Jurkat, Clone E6-1 (cell line): ENCODE measurements at regions not wholly inside any gene's neighbourhood (a gene's known extent, or its start where the extent isn't known, plus 50 kb on each side); places are given as distances from the start of the nearest gene placed in this dataset.
"Not testable (repeated sequence)": the region's sequence is repeated elsewhere in the genome, so short reads cannot be mapped to it uniquely, and the experiment has no call there.

Experiments
- DNase-seq: peaks from one replicate; pipeline ENCODE4 v3.0.0-alpha.2; 2011; ENCODE audit warnings: low read depth, low spot score
- H3K4me3 ChIP-seq: 2 replicates; pipeline ENCODE4 v1.5.1; 2011; ENCODE audit warnings: mild to moderate bottlenecking, low read length, control low read depth, moderate library complexity

DNA sequence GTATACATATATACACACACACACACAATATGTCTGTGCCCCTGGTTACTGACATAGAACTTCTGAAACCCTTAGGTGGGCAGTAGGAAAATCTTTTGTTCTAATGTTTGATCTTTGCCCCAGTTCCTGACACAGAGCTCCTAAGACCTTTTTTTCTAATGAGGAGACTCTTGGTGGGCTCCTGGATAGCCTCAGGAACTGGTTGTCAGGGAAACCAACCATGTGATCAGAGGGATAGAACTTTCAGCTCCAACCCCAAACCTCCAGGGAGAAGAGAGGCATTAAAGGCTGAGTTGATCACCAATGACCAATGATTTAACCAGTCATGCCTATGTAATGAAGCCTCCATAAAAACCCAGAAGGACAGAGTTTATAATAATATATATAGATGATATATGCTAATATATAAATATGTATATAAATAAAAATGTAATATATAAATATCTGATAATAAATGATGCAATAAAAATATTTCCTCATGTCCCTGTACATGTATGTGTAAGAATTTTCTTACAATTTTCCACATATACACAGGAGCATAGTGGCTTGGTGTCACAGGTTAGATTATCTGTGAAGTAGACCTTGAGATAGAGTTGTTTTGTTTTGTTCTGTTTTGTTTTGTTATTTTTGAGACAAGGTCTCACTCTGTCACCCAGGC, 93.3 kb downstream of the GPX5 start:
- DNase-seq, result no peak
- no peak overlapping the region for H3K4me3 ChIP-seq

DNA sequence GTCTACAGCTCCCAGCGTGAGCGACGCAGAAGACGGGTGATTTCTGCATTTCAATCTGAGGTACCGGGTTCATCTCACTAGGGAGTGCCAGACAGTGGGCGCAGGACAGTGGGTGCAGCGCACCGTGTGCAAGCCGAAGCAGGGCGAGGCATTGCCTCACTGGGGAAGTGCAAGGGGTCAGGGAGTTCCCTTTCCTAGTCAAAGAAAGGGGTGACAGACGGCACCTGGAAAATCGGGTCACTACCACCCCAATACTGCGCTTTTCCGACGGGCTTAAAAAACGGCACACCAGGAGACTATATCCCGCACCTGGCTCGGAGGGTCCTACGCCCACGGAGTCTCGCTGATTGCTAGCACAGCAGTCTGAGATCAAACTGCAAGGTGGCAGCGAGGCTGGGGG, 95.6 kb downstream of the GPX5 start:
- H3K4me3 ChIP-seq, result 0 out of 2 replicates have a peak overlapping the region, but pooled peaks have one; percentile 16
- DNase-seq, result not testable (repeated sequence)

DNA sequence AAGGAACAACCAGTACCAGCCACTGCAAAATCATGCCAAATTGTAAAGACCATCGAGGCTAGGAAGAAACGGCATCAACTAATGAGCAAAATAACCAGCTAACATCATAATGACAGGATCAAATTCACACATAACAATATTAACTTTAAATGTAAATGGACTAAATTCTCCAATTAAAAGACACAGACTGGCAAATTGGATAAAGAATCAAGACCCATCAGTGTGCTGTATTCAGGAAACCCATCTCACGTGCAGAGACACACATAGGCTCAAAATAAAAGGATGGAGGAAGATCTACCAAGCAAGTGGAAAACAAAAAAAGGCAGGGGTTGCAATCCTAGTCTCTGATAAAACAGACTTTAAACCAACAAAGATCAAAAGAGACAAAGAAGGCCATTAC, 97.6 kb downstream of the GPX5 start:
- DNase-seq, H3K4me3 ChIP-seq: not testable (repeated sequence)

DNA sequence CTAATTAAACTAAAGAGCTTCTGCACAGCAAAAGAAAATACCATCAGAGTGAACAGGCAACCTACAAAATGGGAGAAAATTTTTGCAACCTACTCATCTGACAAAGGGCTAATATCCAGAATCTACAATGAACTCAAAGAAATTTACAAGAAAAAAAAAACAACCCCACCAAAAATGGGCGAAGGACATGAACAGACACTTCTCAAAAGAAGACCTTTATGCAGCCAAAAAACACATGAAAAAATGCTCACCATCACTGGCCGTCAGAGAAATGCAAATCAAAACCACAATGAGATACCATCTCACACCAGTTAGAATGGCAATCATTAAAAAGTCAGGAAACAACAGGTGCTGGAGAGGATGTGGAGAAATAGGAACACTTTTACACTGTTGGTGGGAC, 100.7 kb downstream of the GPX5 start:
- H3K4me3 ChIP-seq, DNase-seq: not testable (repeated sequence)

DNA sequence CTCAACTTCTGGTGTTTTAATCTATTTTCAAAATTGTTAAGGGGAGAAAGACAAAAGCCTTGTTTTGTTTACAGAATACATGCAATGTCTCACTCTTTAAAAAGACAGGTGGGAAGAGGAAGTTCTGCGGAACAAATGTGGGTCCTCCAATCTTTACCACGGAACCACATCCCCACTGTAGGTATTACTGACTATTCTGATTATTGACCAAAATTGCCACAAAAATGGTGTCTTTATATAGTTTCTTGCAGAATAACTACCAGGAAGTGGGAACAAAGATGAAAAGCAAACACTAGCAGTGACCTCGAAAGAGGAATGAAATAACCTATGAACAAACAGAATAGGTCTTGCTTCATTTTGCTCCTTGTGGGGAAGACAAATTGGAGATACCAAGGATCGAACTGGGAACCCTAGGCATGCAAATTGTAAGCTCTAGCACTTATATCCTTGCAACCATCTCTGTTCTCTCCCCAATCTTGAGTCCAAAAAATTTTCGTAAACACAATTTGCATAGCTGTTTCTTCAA, 106.7 kb downstream of the GPX5 start:
- DNase-seq, result peak; percentile 87
- H3K4me3 ChIP-seq, result no peak overlapping the region

DNA sequence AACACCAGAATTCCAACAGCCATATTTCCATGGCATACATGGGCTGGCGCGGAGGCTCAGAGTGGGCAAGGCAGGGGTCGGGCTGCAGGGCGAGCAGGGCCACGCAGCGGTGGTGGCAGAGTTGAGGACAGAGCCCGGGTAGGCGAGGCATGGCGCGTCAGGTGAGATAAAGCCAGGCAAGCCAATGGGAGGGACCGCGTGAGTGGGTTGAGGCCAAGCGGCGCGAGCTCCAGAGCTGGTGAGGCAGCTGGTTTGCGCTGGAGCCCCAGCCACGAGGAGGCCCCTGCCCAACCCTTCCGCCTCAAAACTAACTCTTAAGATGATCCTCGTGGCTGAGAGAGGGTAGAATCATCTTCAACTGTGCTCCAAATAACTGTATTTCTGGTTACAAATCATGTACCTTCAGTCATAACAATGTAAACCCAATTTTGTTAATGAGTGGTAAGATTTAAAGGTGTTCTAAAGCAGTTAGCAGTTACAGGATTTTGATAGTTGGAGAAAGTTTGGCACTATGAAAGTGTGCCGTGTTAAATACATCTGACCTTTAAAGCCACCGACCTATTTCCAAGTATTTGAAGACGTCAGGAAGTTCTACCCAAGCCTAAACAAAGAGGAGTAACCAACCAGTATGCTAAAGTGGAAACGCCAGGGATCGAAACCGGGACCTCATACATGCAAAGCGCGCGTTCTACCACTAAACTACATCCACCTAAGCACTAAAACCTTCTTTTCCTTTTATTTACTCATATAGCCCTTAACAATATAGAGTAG, 107.9 kb downstream of the GPX5 start:
- DNase-seq, result no peak

DNA sequence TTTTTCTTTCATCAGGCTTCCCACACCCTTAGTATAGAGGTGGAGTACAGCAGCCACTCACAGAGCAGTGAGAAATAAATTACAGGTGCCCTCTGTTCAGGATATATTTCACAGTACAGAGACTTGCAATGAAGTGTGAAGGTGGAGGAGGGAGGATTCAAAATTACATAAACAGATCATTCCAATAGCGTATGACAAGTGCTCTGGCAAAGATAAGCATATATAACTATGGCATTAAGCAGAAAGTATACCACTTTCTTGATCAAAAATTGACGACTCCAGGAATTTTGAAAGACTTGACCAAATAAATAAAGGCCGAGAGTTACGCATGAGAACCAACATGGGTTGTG, 108.7 kb downstream of the GPX5 start:
- DNase-seq, result no peak
- no peak overlapping the region for H3K4me3 ChIP-seq

More for the DNA sequence above, 107.9 kb downstream of the GPX5 start:
- H3K4me3 ChIP-seq, result no peak overlapping the region

DNA sequence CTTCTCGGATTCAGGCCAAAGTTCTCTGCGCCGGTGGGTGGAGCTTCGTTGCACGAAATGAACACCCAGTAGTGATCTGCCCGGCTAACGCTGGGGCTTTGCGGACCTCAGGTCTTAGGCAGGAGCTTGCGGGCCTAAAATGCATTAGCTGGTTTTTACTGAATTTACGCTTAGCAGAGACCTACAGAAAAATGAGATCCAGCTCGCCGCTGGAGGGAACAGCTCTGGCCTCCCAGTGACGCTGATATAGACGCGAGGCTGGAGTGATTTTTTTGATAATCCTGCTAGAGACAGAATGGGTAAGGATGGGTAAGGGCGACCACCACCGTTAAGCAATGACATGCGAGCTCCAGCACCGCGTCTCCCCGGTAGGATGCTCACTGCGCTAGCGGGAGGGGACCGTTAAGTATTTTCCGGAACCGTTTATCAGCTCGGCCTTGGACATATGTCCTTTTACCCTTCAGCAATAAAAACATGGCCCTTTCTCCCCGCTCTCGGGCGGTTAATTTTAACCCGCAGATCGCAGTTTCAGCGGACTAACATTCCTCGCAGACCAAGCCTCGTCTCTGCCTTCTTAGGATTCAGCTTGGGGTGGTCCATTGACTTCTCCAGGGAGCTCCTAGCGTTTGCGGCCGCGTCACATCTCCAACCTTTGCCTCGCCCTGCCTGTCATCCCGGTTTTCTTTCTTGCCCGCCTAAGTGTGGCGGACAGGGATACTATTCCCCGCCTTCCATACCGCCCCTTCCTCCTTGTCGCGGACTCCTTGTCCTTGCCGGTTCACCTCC, 109.3 kb downstream of the GPX5 start:
- no peak for DNase-seq
- no peak overlapping the region for H3K4me3 ChIP-seq

DNA sequence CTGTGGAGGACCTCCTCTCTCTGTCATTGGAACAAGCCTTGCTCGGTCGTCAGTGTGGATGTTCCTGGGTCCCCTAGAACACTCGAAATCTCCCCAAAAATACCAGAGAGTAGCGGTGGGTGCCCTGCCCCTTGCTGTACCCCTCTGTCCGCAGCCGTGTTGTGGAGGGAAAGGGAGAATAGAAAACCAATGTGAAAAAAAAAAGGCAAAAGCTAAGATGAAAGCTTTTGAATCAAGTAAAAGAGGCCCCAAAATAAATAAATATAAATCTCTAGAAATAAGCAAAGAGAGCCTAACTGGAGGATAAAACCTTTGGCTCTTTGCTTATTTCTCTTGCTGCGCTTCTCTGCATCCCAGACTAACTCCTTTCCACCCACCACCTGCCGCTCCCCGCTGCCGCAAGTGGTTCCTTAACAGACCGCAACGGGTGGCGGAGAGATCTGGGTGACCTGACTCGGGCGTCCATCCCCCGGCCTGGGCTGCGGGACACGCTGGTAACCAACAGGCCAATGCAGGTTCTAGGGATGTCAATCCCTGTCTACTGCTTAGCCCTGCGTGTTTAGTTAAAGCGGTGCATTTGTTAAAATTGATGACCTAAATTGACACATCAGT, 110.0 kb downstream of the GPX5 start:
- DNase-seq, result no peak
- H3K4me3 ChIP-seq, result no peak overlapping the region

DNA sequence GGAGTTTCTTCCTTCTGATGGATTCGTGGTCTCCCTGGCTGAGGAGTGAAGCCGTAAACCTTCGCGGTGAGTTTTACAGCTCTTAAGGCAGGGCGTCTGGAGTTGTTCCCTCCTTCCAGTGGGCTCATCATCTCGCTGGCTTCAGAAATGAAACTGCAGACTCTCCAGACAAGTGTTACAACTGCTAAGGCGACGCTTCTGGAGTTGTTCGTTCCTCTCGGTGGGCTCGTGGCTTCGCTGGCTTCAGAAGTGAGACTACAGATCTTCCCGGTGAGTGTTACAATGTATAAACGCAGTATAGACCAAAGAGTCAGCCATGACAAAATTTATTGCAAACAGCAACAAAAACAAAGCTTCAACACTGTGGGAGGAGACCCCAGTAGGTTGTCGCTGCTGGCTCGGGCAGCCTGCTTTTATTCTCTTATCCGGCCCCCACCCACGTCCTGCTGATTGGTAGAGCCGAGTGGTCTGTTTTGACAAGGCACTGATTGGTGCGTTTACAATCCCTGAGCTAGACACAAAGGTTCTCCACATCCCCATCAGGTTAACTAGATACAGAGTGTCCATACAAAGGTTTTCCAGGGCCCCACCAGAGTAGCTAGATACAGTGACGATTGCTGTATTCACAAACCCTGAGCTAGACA, 113.2 kb downstream of the GPX5 start:
- no peak overlapping the region for H3K4me3 ChIP-seq
- no peak for DNase-seq

DNA sequence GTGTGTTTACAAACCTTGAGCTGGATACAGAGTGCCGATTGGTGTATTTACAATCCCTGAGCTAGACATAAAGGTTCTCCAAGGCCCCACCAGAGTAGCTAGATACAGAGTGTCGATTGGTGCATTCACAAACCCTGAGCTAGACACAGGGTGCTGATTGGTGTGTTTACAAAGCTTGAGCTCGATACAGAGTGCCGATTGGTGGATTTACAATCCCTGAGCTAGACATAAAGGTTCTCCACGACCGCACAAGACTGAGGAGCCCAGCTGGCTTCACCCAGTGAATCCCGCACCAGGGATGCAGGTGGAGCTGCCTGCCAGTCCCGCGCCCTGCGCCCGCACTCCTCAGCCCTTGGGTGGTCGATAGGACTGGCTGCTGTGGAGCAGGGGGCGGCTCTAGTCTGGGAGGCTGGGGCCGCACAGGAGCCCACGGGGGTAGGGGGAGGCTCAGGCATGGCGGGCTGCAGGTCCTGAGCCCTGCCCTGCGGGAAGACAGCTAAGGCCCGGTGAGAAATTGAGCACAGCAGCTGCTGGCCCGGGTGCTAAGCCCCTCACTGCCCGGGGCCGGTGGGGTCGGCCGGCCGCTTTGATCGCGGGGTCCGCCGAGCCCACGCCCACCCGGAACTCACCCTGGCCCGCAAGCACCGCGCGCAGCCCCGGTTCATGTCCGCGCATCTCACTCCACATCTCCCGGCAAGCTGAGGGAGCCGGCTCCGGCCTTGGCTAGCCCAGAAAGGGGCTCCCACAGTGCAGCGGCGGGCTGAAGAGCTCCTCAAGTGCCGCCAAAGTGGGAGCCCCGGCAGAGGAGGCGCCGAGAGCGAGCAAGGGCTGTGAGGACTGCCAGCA, 114.0 kb downstream of the GPX5 start:
- not testable (repeated sequence) for DNase-seq, H3K4me3 ChIP-seq

DNA sequence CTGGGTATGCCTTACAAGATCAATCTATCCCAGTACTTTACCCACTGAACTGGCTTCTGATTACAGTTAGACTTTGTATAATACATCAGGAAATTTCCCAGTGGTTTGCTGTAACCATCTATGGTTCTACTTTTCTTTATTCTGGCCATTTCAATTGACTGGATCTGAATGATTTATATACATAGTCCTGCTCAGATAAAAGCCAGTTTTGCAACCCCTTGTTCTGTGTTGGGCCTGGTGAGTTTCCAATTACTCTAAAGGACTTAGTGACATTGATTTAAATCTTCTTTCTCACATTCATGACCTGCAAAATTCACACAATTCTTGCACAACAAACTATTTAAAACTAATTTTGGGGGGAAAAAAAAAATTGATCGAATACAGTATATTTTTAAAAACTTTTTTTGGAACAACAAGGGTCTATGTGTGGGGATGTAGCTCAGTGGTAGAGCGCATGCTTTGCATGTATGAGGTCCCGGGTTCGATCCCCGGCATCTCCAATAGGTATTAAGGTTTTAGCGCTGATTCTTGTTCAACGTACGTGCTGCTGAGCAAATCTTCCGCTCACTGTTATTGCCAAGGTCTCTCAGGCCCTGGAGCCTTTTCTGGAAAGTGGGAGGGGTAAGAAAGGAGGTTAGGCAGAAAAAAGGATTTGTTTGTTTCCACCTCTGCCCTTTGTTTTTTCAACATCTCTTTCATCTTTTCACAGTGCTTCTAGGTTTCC, 117.5 kb downstream of the GPX5 start:
- H3K4me3 ChIP-seq, result no peak overlapping the region
- DNase-seq, result peak; percentile 71

DNA sequence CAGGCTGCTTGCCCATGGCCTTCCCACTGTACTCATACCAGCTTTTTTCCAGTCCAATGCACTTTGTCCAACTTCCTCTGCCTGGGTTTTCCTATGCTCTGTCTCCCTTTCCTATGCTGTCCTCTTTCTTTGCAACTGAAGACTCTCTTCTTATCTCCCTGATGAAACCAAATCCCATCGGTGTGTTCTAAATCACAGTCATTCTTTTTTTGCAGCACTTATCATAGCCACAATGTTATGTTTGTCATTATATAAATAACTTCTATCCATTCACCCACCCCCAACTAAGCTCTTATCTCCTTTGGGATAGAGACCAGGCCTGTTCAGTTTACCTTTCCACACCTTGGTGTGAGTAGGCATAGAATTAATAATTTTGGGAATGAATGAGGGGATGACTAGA, 121.0 kb downstream of the GPX5 start:
- no peak overlapping the region for H3K4me3 ChIP-seq
- no peak for DNase-seq

DNA sequence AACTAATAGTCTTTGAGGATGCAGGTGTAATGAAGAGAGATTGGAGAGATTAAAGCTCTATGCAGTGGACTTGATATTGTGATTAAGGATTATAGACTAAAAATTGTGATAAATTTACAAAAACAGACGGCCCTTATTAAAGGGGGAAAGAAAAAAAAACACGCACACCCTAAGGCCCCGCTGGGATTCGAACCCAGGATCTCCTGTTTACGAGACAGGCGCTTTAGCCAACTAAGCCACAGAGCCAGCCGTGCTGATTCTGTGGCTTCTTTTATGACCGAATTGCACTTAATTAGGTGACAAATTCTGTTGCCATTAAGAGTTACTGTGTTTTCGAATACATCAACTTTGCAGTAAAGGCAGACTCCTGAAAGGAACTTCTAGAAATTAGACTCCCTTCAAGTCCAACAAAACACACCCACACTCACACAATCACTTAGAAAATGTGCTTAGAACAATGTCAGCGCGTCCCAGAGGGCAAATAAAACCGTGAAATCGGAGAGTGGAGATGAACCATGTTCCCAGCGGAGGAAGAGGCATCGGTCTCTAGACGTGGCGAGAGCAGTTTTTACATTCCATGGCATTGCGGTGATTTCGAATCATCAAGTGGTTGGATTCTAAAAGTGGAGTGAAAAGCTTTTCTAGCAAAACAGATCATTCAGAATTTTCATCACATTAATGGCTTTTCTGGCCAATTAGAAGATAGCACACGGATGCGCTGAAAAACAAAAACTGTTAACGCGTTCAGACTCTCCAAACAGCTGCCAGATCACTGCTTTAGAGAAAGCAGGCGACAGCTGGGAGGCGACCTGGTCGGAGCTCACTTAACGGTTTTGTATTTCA, 122.6 kb downstream of the GPX5 start:
- peak; percentile 86 for DNase-seq
- peak overlapping the region; percentile 86 for H3K4me3 ChIP-seq

DNA sequence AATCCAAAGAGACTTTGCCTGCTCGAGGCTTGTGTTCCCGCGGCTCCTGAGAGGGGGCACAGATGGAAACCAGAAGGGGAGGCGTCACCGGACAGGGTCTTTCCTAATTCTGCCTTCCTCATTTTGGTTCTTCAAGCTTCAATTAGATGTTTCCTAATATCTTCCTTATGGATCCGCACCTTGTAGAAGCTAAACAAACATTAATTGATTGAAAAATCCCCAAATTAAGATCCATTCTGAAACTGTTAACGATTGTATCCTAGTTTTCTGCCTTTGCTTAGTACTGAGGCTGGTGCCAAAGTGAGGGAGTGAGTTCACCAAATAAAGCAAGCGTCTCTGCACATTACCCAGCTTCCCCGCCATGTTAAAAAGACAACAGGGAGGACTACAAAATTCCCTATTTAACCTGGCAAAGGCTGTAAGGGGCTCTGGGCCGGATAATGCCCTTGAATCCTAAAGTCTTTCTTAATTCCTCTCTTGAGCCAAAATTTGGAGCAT, 123.2 kb downstream of the GPX5 start:
- no peak for DNase-seq
- H3K4me3 ChIP-seq, result peak overlapping the region; percentile 86

DNA sequence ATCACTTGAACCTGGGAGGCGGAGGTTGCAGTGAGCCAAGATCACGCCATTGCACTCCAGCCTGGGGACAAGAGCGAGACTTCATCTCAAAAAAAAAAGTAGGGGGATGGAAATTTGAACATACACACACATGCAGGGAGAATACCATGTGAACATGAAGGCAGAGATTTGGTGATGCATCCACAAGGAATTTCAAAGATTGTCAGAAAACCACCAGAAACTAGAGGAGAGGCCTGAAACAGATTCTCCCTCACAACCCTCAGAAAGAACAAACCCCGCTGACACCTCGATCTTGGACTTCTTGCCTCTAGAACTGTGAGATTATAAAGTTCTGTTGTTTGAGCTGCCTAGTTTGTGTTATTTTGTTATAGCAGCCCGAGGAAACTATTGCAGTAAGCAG, 125.5 kb downstream of the GPX5 start:
- no peak for DNase-seq
- H3K4me3 ChIP-seq, result no peak overlapping the region

DNA sequence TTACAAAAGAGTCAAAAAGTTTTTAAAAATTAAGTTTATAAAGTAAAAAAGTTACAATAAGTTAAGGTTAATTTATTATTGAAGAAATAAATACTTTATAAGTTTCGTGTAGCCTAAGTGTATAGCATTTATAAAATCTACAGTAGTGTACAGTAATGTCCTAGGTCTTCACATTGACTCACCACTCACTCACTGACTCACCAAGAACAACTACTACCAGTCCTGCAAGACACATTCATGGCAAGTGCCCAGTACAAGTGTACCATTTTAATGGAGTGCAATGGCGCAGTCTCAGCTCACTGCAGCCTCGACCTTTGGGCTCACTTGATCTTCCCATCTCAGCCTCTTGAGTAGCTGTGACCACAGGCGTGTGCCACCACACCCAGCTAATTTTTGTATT, 128.2 kb downstream of the GPX5 start:
- DNase-seq, result no peak
- H3K4me3 ChIP-seq, result no peak overlapping the region
